ENCODE measurements at regions not wholly inside any gene's neighbourhood (a gene's known extent, or its start where the extent isn't known, plus 50 kb on each side); places are given as distances from the start of the nearest gene placed in this dataset.

DNA sequence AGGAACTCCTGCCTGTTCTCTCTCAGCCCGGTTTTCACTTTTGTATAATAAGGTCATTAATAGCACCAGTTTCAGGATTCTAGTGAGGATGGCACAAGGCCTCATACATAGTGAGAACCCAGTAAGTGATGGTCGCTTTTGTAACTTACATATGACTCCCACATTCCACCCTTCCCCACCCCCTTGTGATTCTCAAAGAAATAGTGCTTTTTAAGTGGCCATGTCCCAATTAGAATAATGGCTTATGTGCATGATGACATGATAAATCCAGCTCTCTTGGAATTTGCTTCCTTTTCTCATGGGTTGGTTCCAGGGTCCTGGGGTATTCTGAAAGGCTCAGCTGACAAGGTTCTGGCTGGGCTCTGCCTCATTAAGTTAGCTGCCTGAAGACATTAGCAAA is 189.9 kb downstream of the URB2 start:
- no peak overlapping the region for H2BK120ac ChIP-seq (replicated peaks; ENCODE audit: low read depth, low read length)
- no peak overlapping the region for H3K4me3 ChIP-seq (ENCODE audit: extremely low read depth in 1 of 4, insufficient read depth in 2 of 4, low read depth in 3 of 4, low read length in 4 of 4)
- no peak overlapping the region for H4K8ac ChIP-seq (ENCODE audit: extremely low read depth, insufficient read depth, low read length)
- H3K79me2 ChIP-seq (ENCODE audit: control insufficient read depth in 1 of 2, insufficient read depth in 2 of 2, low read length in 2 of 2), result no peaks in the 10 kb centered on the region
- H3K23me2 ChIP-seq (ENCODE audit: low read depth, low read length), result no peaks in the 10 kb centered on the region
- H3K9ac ChIP-seq (replicated peaks in 1 of 4; ENCODE audit: extremely low read depth in 1 of 4, low read depth in 3 of 4, low read length in 3 of 4), result no peak overlapping the region
- H3K23ac ChIP-seq (ENCODE audit: insufficient read length), result no peak overlapping the region
- no peak overlapping the region for H2AK5ac ChIP-seq (ENCODE audit: low read depth, low read length)
- H3K79me1 ChIP-seq (ENCODE audit: low read depth, low read length), result no peaks in the 10 kb centered on the region
- no peaks in the 10 kb centered on the region for H3K27me3 ChIP-seq (replicated peaks in 1 of 4; ENCODE audit: control insufficient read depth in 3 of 4, extremely low read depth in 1 of 4, insufficient read depth in 3 of 4, low read length in 3 of 4)
- H3K18ac ChIP-seq (ENCODE audit: extremely low read depth, low read length), result no peak overlapping the region
- no peak overlapping the region for H3K4me2 ChIP-seq (ENCODE audit: insufficient read depth in 1 of 2, low read depth in 2 of 2, low read length in 2 of 2)
- H4K20me1 ChIP-seq (replicated peaks in 1 of 2; ENCODE audit: control insufficient read depth in 1 of 2, insufficient read depth in 2 of 2, low read length in 2 of 2), result no peaks in the 10 kb centered on the region
- H3K4me1 ChIP-seq (replicated peaks in 1 of 4; ENCODE audit: control insufficient read depth in 3 of 4, insufficient read depth in 4 of 4, low read length in 3 of 4), result no peaks in the 10 kb centered on the region
- CTCF ChIA-PET (ENCODE audit: partially characterized antibody), result no interaction called here
- no peak for DNase-seq (ENCODE audit: low read depth in 1 of 2, low spot score in 2 of 2)
- no peak overlapping the region for H3K4ac ChIP-seq (replicated peaks; ENCODE audit: insufficient read length, low read depth, low read length)
- no peak overlapping the region for H2BK12ac ChIP-seq (ENCODE audit: low read depth, low read length)
- no peak overlapping the region for H4K91ac ChIP-seq (replicated peaks; ENCODE audit: insufficient read length, low read length)
- H4K5ac ChIP-seq (ENCODE audit: insufficient read length, low read depth, low read length), result no peak overlapping the region
- no peak overlapping the region for H3K56ac ChIP-seq (replicated peaks; ENCODE audit: insufficient read length, low read depth, low read length)
- H2BK5ac ChIP-seq (ENCODE audit: low read depth, low read length), result no peak overlapping the region
- H2AFZ ChIP-seq (ENCODE audit: low read length), result no peak overlapping the region
- POLR2A ChIA-PET (ENCODE audit: partially characterized antibody), result no interaction called here
- no peak for TF ChIP-seq SRF (IDR thresholded peaks at IDR 0.05; ENCODE audit: low read depth, low read length)
- H3K9me3 ChIP-seq (ENCODE audit: insufficient read depth in 2 of 2, low read depth in 1 of 2, low read length in 1 of 2), result peaks cover 10% of the 10 kb centered on the region in 2 experiments; a peak in 2 of 4 replicates
- H2BK15ac ChIP-seq (ENCODE audit: low read length), result no peak overlapping the region
- no peak overlapping the region for H3K27ac ChIP-seq (ENCODE audit: low read depth, low read length)
- H3K14ac ChIP-seq (ENCODE audit: insufficient read length), result no peak overlapping the region
- H2BK20ac ChIP-seq (ENCODE audit: low read length), result no peak overlapping the region
- FAIRE-seq, result no peak
- H3K36me3 ChIP-seq (ENCODE audit: control insufficient read depth in 2 of 4, insufficient read depth in 4 of 4, low read length in 3 of 4), result peaks cover 0 to 3% (median 0%) of the 10 kb centered on the region in 4 experiments; a peak in 2 of 8 replicates
- WGBS, 2 experiments (ENCODE audit: extremely low coverage in 1 of 2, insufficient coverage in 1 of 2, insufficient read length in 1 of 2, insufficient replicate concordance in 2 of 2, low coverage in 1 of 2, low lambda C conversion rate in 2 of 2, missing lambda C conversion rate in 1 of 2), result 87% methylated on average over 2 of the region's 2 CpGs; no CpG with 5 or more reads in 1 of the 2 experiments
